ENCODE measurements at regions not wholly inside any gene's neighbourhood (a gene's known extent, or its start where the extent isn't known, plus 50 kb on each side); places are given as distances from the start of the nearest gene placed in this dataset.

DNA sequence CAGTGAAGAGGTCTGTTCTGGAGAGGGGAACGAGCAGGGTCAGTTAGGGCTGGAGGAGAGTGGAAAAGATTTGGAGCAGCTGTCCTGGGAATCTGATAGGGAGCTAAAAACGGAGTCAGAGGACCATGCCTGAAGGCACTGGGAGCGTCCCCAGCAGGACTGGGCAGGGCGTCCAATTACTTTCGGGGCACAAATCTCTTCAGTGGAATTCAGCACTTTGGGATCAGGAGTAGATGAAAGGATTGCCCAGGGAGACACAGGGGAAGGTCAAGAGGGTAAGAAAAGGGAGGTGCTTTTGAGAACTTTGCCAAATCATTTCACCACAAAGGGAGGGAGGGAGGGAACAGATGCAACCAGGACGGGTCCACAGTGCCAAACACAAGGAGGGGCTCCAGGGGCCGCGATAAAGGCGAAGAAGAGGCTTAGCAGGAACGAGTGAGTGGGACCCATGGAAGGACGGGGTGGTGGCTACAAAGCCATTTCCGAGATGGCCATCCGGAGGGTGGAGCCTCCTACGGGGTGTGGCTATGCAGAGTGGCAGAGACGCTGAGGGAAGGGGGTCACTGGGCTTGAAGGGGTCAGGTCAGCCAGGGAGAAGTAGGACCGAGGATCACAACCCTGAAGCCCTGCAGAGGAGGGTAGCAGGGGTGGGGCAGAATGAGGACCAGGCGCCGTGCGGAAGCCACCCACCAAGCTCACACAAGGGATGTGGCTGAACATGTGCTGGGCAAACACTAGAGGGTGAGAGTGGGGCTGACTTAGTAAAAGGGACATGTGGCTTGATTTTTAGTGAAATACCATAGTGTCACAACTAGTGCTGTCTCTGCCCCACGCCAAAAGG is 180.0 kb upstream of the RREB1 start:
- TF ChIP-seq, protein P1, sequence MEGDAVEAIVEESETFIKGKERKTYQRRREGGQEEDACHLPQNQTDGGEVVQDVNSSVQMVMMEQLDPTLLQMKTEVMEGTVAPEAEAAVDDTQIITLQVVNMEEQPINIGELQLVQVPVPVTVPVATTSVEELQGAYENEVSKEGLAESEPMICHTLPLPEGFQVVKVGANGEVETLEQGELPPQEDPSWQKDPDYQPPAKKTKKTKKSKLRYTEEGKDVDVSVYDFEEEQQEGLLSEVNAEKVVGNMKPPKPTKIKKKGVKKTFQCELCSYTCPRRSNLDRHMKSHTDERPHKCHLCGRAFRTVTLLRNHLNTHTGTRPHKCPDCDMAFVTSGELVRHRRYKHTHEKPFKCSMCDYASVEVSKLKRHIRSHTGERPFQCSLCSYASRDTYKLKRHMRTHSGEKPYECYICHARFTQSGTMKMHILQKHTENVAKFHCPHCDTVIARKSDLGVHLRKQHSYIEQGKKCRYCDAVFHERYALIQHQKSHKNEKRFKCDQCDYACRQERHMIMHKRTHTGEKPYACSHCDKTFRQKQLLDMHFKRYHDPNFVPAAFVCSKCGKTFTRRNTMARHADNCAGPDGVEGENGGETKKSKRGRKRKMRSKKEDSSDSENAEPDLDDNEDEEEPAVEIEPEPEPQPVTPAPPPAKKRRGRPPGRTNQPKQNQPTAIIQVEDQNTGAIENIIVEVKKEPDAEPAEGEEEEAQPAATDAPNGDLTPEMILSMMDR (IDR thresholded peaks at IDR 0.05; ENCODE audit: low read depth, low read length), result no peak
- no peak overlapping the region for H3K4me3 ChIP-seq (ENCODE audit: low read depth, low read length)

DNA sequence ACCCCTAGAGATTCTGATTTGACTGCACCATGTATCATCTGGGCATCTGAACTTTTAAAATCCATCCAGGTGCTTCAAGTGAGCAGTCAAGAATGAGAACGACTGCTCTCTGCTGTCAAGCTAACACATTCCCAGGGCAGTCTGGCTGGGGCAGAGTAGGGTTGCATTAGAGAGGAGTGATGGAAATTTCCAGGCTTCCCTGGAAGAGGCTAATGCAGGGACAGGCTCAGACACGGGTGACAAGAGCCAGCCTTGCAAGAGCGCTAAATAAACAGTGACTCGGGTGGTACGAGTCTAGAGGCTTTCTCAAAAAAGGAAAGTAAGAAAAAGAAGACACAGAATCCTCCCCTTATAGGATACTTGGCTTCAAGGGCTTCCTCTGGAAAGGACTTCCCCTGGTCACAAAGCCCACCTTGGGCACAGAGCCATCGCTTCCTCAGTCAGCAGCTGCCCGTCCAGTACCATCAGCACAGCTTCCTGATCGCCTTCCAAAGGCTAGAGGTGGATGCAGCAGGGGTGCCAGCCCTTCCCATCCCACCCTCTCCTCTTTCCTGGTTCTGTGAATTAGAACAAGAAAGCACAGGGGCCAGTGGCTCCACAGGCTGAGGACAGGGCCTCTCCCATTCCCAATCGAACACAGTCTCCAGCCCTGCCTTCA is 177.4 kb upstream of the RREB1 start:
- no peak overlapping the region for H3K4me3 ChIP-seq (ENCODE audit: low read depth, low read length)
- TF ChIP-seq, protein P1 (IDR thresholded peaks at IDR 0.05; ENCODE audit: low read depth, low read length), result no peak

DNA sequence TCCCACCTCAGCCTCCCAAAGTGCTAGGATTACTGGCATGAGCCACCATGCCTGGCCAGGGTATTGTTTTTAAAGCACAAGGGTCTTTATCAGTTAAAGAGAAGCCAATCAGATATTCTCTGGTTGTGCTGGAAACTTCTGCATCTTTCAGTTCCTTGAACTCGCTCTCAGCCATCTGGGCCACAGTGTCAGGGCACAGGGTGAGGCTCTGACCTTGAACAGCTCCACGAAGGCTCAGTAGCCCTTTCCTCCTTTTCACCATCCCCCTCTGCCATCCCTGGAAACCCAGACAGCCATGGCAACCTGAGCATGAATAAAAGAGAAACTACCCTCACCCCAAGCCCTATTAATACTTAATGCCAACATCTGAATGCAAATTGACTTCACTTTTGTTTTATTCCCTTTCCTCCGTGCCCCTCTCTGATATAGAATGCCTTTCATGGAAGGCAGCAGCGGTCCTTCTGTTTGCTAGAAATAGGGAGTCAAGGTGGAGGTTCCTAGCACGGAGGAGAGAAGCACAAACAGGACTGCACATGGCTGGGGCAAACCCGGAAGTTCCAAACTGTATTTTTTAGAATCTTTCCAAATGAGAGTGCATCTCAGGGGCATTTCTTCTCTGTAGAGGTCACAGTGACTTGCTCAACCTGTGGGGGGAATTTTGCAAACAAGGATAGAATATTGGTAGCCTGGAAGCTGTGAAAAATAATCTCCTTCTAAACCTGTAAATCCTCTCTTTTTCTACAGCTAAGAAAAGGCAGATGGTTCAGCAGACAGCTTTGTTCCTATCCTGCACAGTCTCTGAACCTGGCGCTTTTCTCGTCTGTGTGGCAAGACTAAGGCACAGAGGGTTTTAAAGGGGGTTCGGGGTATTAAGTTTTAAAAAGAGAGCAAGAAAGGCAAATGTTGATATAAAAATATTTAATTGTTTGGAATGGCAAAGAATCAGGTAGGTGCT is 176.4 kb upstream of the RREB1 start:
- H3K4me3 ChIP-seq (ENCODE audit: low read depth, low read length), result no peak overlapping the region
- TF ChIP-seq, protein P1 (IDR thresholded peaks at IDR 0.05; ENCODE audit: low read depth, low read length), result no peak

DNA sequence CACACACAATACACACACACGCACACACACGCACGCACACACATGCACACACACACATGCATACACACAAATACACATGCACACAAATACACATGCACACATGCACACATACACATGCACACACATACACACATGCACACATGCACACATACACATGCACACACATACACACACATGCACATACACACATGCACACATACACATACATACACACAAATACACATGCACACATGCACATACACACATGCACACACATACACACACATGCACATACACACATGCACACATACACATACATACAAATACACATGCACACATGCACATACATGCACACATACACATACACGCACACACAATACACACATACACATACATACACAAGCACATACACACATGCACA is 175.4 kb upstream of the RREB1 start:
- no peak overlapping the region for H3K4me3 ChIP-seq (ENCODE audit: low read depth, low read length)
- TF ChIP-seq, protein P1 (IDR thresholded peaks at IDR 0.05; ENCODE audit: low read depth, low read length), result no peak

DNA sequence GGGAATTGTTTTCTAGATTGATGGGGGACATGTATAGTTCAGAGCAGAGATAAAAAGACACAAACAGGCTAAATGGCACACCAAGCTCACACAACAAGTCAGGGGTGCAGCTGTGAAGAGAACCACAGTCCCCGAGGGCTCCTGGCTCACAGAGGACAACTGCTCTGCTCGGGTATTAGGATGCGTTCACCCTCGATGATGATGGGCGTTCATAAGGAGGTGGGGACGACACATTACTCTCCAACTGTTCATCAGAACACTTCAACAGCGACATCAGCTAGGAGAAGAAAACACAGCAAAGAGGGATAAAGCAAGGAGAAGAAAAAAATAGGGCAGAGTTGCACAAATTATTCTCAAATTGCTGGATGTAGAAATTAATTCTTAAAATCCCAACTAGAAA is 174.8 kb upstream of the RREB1 start:
- H3K4me3 ChIP-seq (ENCODE audit: low read depth, low read length), result no peak overlapping the region
- TF ChIP-seq, protein P1 (IDR thresholded peaks at IDR 0.05; ENCODE audit: low read depth, low read length), result no peak

DNA sequence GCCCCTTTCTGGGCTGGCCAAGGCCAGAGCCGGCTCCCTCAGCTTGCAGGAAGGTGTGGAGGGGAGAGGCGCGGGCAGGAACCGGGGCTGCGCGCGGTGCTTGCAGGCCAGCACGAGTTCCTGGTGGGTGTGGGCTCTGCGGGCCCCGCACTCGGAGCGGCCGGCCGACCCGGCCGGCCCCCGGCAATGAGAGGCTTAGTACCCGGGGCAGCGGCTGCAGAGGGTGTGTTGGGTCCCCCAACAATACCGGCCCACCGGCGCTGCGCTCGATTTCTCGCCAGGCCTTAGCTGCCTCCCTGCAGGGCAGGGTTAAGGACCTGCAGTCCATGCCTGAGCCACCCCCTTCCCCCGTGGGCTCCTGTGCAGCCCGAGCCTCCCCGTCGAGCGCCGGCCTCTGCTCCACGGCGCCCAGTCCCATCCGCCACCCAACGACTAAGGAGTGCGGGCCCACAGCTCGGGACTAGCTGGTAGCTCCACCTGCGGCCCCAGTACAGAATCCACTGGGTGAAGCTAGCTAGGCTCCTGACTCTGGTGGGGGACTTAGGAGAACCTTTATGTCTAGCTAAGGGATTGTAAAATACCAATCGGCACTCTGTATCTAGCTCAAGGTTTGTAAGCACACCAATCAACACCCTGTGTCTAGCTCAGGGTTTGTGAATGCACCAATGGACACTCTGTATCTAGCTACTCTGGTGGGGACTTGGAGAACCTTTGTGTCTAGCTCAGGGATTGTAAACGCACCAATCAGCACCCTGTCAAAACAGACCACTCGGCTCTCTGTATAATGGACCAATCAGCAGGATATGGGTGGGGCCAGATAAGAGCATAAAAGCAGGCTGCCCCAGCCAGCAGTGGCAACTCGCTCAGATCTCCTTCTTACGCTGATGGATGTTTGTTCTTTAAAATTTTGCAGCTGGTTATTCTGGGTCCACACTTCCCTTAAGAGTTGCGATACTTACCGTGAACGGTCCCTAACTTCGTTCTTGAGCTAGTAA is 167.4 kb upstream of the RREB1 start:
- H3K4me3 ChIP-seq (ENCODE audit: low read depth, low read length), result no peak overlapping the region
- TF ChIP-seq, protein P1 (IDR thresholded peaks at IDR 0.05; ENCODE audit: low read depth, low read length), result no peak

All from WI38 (cell line).